Brain pericyte (primary cell): ENCODE measurements at regions not wholly inside any gene's neighbourhood (a gene's known extent, or its start where the extent isn't known, plus 50 kb on each side); places are given as distances from the start of the nearest gene placed in this dataset.

Source experiments
- DNase-seq: peaks from one replicate; pipeline ENCODE4 v3.0.0-alpha.2; 2012; ENCODE audit warnings: low read depth, low spot score

DNA sequence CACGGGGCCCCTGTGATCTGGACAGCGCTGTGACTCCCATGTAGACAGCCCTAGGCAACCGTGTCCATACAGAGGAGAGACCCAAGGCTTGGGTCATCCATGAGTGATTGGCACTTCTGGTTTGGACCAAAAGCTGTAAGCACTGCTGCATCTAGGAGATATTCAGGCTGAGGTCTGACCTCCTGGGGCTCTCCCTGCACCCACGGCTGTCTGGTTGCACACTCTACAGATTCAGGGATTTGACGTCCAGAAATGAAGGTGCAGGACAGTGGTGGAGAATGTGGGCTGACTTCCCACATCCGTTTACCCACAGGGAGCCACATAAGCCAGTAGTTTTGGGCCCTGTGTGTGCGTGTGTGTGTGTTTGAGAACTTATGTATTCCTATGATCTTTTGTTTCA is 76.2 kb upstream of the ARHGEF7 start:
- DNase-seq = no peak

DNA sequence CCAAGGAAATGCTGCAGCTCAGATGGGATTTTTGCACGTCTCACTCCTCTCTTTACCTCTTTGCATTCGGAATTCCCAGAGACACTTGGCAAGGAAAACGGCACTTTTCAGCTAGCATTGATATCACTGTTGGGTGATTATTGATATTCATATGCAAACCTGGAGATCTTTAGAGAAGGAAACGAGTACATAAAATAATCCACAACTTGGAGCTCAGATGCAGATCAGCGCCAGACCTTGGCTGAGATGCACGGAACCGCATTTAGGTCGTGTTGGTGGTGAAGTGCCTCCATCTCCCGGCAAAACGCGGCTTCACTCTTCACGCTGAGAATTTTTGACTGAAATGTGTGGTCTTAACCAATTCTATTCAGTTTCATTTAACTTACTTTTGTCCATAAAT is 77.2 kb upstream of the ARHGEF7 start:
- DNase-seq = no peak

DNA sequence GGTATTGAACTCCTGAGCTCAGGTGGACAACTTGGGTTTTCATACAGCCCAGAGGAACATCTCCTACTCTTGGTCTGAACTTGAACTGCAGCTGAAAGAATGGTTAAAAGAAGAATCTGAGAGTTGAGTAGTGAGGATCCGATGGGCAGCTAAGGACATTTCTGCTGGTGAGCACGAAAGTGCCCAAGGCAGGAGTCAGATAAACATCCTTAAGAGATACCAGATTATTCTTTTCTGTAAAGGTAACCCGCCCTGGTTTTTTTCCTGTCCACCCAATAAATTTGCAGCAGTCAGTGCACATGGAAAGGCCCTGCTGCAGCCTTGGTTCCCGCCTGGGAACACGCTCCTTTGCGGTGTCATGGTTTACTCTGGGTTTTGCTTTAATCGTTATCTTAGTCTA is 78.4 kb upstream of the ARHGEF7 start:
- no peak for DNase-seq

DNA sequence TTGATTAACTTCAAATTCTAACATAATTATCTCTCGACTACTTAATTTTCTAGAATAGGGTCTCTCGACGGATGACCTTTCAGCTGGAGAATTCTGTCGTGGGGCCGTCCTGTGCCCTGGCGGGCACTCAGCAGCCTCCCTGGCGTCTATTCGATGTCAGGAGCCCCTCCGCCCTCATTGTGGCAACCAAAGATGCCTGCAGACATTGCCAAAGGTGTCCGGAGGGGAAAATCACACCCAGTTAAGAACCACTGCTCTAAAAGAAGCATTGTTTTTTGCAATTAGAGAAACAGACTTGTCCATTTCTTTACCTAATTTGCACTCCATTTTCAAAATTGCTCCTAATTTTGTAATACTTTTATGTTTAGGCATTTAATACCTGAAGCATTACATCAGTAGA is 79.2 kb upstream of the ARHGEF7 start:
- DNase-seq = no peak

DNA sequence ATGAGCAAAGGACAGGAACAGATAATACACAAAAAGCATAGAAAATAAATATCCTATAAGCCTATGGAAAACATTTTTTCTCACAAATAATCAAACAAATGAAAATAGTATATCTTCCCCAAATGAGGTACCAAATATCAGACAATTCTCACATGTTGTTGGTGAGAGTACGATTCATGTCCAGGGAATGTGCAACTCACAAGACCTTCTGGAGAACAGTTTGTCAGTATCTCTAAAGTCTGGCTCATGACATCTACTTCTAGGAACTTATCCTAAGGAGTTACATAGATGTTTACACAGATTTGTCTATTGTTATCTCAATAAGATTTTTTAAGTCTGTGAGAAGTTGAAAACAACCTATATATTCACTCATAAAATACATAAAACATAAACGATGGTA is 80.3 kb upstream of the ARHGEF7 start:
- DNase-seq = no peak

DNA sequence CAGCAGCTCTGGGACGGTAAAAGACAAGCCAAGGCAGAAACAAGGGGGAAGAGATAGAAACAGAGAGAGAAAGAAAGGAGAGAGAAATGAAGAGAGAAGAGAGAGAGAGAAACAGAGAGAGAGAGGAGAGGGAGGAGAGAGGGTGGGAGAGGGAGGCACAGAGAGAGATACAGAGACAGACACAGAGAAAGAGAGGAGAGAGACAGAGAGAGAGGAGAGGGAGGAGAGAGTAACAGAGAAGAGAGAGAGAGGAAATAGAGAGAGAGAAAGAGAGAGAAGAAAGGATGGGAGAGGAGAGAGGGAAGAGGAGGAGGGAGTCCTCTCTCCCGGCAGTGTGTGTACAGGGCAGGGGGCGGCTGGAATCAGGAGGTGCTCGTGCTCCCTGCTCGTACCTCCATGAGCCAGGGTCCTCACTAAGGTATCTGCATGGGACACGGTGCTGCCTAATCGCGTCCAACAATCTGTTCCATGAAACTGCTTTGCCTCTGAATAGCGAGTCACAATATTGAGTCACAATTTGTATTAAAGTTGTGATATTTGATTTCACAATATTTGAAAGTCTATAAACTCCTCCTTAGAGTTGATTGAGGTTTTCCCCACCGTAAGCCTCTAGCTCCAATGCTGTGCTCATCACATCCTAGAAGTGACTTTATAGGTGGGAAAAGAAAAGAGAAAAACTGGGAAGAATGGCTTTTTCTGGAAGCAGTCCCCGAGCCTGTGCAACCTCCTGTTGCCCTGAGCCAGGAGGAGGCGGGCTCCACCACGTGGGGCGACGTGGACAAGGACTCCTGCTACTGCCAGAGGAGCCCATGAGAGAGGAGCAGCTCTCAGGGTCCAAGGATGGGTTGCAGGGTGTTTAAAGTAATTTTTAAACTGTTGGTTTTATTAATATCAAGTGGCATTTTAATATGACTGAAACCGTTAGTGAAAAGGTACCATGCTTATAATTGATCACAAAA is 81.7 kb upstream of the ARHGEF7 start:
- no peak for DNase-seq

DNA sequence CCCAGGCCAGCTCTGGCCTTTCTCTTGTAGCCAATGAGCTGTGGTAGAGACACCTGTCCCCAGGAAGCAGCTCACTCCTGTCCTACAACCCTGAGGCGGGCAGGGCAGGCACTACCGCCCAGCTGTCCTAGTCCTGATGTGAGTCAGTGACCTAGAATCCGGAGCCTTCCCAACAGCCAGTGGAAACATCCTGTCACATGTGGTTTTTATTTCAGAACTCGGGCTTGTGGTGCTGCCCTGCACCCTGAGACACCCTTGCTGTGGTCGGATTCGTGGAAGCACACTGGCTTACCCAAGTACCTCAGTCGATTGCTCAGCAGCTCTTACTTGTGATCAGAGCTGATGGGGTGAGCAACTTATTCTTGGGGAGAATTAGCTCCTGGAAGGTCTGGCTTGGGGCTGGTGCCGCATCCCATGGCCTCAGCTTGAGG is 83.6 kb upstream of the ARHGEF7 start:
- no peak for DNase-seq

DNA sequence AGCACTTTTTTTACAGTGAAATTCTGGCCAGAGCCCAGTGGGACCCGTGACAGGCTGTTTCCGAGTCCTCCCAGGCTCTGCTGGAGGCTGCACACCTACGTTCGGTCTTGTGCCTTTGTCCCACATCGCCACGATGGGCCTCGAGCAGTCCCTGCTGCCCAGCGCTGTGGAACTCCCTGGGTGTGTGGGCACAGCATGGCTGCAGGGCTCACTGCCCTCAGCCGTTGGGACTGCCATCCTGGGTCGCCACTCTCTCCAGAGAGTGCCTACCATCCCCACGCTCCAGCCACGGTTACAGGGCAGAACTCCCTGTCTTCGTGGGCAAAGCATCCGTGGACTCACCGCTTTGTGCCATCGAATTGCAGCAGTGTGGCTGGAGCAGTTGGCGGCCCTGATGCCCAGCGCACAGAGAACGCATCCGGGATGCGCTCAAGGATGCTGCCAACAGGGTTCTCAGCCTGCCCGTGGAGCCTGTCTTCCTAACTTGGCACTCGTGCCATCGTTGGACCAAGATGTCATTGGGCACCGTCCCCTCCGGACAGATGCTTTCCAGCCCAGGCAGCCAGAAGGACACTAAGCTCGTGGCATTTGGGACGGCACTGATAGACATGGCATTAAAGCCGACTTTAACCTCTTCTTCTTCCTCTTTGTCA is 85.0 kb upstream of the ARHGEF7 start:
- DNase-seq = no peak

DNA sequence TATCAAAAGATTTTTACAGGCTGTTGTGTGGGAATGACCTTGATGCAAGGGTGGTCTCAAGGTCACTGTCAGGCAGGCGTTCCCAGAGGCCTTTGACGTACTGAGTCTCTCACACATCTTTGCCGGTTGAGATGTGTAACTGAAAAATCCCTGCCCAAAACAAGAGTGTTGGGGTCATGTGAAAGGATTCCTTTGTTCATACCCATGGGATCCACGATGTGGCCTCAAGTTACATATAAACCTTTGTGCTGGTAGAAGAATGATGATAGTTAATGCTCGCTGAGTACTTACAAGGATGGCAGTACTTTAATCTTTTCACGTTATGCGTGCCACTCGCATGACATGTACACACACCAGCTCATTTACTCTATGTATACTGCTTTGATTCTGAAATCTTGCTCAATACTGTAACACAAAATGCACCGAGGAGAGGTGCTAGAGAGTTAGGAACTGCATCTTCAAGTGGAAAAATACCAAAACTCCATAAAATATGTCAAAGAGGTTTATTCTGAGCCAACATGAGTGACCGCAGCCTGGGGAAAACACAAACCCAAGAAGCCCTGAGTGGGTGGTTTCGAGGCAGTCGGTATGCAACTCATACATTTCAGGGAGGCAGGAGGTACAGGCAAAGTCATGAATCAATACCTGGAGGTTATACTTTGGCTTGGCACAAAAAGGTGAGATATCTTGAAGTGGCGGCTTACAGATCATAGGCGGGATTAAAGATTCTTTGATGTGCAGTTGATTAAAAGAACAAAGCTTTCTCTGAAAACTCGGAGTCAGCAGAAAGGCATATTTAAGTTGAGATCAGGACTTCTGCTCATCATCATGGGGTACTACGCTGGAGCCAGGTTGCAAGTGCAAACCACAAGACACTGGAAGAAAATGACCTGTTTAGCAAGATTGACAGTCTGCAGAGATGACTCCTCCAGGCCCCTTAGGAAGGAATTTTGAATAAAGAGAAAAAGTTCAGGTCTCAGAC is 87.4 kb upstream of the ARHGEF7 start:
- no peak for DNase-seq

DNA sequence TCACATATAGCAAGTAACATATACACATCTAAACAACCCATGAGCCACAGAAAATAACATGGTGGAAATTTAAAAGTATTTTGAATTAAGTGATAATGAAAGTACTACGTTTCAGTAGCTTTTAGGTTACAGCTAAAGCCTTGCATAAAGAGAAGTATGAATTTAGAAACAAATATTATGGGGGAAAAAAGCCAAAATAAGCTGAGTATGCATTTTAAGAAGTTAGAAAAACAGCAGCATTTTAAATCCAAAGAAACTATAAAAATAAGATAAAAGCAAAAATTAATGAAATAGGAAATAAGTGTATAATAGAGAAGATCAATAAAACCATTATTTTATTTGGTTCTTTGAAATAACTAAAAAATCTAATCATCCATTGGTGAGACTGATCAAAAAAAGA is 89.8 kb upstream of the ARHGEF7 start:
- no peak for DNase-seq

DNA sequence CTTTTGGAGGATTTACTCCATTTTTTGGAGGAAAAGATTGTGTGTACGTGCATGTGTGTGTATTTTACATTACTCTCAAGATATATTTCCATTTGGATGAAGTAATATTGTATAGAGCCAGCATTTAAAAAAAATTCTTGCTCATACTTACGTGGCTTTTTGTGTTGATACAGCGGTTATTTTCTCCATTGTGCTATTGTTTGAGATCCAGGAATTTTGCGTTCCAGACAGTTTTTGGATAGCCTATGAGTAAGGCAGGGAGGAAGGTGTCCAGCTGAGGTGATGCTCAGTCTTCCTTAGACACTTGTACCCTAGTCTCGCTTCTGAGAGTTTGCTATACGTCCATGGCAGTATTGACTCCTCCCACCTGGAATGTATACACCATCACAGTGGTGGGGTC is 92.2 kb upstream of the ARHGEF7 start:
- no peak for DNase-seq

DNA sequence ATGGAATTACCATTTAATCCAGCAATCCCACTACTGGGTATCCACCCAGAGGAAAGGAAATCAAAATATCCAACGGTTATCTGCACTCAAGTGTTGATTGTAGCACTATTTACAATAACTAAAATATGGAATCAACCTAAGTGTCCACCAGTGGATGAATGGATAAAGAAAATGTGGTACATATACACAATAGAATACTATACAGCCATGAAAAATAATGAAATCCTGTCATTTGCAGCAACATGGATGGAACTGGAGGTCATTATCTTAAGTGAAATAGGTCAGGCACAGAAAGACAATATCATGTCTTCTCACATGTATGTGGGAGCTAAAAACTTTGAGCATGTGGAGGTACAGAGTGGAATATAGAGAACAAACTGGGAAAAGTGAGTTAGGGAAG is 92.9 kb upstream of the ARHGEF7 start:
- no peak for DNase-seq

DNA sequence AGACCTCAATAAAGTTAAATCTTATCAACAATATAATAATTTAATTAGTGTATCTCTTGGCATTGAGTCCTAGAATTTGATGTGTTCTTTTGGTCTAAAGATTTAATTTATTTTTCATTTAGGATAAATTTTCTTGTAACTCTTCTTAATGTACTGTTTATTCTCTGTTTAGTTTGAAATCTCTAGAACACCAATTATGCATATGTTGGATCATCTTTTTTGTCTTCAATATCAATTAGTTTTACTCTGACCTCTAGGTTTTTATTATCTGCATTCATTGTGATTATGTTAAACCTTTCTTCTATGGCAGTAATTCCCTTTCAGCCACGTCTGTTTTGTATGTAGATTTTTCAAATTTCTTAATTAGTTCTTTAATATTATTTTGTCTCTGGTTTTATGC is 93.8 kb upstream of the ARHGEF7 start:
- no peak for DNase-seq

DNA sequence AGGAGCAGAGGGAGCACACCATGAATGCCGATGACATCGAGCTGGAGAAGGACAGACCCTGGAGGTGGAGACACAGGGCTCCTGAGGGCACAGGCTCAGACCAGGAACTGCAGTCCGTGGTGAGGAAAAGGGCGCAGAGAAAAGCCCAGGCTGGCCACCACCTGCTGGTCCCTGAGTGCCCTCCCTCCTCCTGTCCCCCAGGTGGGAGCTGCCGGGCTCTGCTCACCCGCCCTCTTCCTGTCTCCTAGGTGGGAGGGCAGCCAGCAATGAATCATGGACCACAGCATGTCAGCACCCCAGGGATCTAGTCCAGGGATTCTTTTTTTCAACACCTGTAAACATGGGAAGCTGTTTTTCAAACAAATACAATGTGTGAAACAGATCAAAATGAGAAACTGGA is 94.6 kb upstream of the ARHGEF7 start:
- no peak for DNase-seq

DNA sequence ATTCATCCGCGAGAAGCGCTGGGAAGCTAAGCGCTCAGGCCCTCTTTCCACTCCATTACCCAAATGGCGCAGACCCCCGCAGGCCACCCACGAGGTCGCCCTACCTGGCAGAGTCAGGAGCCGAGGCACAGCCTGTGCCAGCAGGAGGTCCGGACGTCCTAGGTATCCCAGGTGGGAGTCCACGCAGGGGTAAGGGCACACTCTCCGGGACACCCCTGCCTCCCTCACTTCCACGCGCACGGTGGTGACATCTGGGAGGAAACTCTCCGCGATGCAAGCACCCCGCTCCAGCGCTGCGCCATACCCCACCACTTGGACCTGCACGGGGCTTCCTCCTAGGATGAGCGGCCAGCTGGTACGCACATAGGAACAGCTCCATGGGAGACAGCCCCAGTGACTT is 95.1 kb upstream of the ARHGEF7 start:
- no peak for DNase-seq

DNA sequence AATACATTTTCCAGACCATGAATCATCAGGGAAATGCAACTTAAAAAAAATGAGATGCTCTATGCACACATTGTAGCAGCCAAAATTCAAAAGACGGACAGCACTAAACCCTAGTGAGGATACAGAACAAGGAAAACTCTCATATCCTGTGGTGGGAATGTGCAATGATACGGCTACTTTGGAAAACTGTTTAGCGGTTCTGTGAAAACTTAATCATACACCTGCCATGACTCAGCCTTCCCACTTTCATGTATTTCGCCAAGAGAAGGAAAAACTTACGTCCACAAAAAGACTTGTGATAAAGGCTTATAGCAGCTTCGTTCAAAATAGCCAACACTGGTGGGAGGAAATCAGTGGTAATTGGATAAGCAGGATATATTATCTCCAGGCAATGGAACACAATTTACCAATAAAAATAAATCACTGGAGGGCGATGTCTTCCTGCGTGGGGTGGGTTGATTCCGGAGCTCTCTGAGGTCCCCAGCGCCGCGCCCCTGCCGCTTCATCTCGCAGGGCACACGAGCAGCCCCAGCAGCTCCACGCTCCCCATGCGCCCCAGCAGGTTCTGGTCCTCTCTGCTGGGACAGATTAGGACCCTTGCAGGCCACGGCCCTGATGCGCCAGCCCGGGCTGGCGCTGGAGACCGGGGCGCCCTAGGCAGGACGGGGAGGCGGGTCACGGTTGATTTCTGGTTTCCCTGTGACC is 97.2 kb upstream of the ARHGEF7 start:
- DNase-seq = no peak

DNA sequence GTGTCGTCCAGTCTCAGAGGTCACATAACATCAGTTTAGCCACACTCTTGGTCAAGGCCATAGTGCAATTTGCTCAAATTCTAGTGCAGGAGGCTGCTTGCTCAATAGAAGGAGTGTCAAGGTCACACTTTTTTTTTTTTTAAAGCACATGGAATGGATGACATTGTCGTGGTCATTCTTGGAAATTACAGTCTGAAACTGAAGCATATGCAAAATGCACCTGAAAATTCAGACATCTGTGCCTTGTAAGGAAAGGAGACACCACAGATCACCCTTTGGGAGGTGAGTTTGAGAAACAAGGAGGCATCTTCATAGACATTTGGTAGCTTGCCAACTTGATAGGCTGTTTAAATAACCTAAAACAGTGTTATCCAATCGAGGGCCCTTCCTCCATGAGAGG is 98.3 kb upstream of the ANKRD10 start:
- no peak for DNase-seq

DNA sequence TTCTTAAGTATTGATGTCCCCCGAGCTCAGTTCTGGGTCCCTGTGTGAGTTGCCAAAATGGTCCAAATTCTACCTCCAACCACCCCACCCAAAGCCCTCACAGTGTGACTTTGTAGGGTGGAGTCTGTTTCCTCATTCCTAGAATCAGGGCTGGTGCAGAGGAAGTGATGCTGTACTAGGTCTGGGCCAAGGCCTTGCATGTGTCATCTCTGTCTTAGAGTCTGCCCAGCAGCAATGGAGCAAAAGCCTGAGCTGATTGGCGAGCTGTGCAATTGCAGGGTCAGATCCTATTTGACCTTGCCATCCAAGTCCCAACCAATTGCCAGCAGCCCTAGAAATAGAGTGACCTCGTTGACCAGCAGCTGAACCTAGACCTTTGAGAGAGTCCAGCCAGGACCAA is 97.0 kb upstream of the ANKRD10 start:
- DNase-seq = no peak

DNA sequence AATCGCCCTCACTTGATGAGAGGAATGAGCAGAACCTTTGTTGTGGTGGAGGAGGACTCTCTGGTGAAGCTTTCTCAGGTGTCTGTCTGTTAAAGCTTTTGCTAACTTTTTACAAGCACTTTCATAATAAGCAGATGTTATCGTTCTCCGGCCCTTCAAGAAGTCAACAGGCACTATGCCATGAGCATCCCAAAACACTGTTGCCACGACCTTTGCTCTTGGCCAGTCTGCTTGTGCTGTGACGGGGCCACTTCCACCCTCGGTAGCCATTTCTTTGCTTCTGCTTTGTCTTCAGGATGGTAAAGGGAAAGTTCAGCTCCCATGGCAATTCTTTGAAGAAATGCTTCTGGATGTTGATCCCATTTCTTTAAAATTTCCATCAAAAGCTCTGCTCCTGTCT is 93.5 kb upstream of the ANKRD10 start:
- no peak for DNase-seq

DNA sequence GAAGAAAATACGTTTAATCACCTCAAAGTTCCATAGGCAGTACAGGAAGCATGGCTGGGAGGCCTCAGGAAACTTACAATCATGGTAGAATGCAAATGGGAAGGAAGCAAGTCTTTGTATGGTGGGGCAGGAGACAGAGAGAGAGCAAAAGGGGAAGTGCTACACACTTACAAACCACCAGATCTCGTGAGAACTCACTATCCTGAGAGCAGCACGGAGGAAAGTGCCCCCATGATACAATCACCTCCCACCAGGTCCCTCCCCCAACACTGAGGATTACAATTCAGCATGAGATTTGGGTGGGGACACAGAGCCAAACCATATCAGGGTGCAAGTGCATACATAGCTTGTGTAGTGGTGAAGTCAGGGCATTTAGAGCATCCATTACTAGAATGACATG is 92.3 kb upstream of the ANKRD10 start:
- DNase-seq = no peak

DNA sequence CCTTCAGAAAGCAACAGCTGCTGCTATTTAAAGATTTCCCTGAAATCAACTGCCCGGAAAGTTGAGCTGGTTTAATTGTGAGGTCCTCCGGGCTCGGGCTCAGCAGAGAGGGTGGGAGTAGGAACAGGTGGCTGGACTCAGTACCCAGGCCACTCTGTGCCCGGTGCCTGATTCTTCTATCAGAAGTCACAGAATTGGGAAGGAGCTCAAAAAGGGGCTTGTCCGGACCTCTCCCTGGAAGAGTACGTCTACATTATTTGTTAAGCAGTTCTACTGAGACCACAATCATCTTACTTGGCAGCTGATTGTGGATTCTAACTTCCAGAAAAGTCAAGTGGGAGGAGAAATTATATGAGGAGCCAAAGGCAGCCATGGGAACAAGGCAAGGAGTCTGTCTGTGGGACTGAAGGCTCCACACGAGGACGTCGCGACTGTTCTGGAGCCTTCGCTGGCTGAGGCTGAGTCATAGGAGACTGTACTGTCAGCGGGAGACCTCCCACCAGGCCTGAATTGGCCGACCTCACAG is 91.7 kb upstream of the ANKRD10 start:
- DNase-seq = peak; percentile 95
